DMS79 (cell line): ENCODE measurements at regions not wholly inside any gene's neighbourhood (a gene's known extent, or its start where the extent isn't known, plus 50 kb on each side); places are given as distances from the start of the nearest gene placed in this dataset.
"Not testable (repeated sequence)": the region's sequence is repeated elsewhere in the genome, so short reads cannot be mapped to it uniquely, and the experiment has no call there.

Source experiments
- DNase-seq: peaks from one replicate; lab custom pipeline; 2025; lab: John Stamatoyannopoulos, UW

GRCh38 chr5:34447424-34447823, 208.7 kb upstream of the RAI14 start:
- no peak for DNase-seq

GRCh38 chr5:34449639-34450038, 206.5 kb upstream of the RAI14 start:
- no peak for DNase-seq

- DNase-seq: no peak
These were observed 205.8 kb upstream of the RAI14 start for GRCh38 chr5:34450338-34450737.

- no peak for DNase-seq
These were observed 203.8 kb upstream of the RAI14 start for GRCh38 chr5:34452170-34452828.

- no peak for DNase-seq
These were observed 201.0 kb upstream of the RAI14 start for GRCh38 chr5:34455098-34455497.

GRCh38 chr5:34459908-34460307, 196.2 kb upstream of the RAI14 start:
- no peak for DNase-seq

- no peak for DNase-seq
These were observed 195.6 kb upstream of the RAI14 start for GRCh38 chr5:34460496-34460895.

- no peak for DNase-seq
These were observed 191.3 kb upstream of the RAI14 start for GRCh38 chr5:34464829-34465228.

- DNase-seq: not testable (repeated sequence)
These were observed 190.8 kb upstream of the RAI14 start for GRCh38 chr5:34465301-34465700.

GRCh38 chr5:34466519-34467388, 189.4 kb upstream of the RAI14 start:
- not testable (repeated sequence) for DNase-seq

GRCh38 chr5:34467436-34467835, 188.7 kb upstream of the RAI14 start:
- no peak for DNase-seq

GRCh38 chr5:34467984-34468383, 188.1 kb upstream of the RAI14 start:
- DNase-seq: not testable (repeated sequence)

- no peak for DNase-seq
These were observed 186.2 kb upstream of the RAI14 start for GRCh38 chr5:34469971-34470370.

GRCh38 chr5:34474573-34475021, 181.5 kb upstream of the RAI14 start:
- no peak for DNase-seq

- no peak for DNase-seq
These were observed 180.7 kb upstream of the RAI14 start for GRCh38 chr5:34475249-34475966.

- no peak for DNase-seq
These were observed 179.1 kb upstream of the RAI14 start for GRCh38 chr5:34476941-34477565.

- no peak for DNase-seq
These were observed 175.2 kb upstream of the RAI14 start for GRCh38 chr5:34480810-34481528.

GRCh38 chr5:34483442-34484033, 172.6 kb upstream of the RAI14 start:
- DNase-seq: no peak

- DNase-seq: no peak
These were observed 171.8 kb upstream of the RAI14 start for GRCh38 chr5:34484216-34484920.

- DNase-seq: no peak
These were observed 170.4 kb upstream of the RAI14 start for GRCh38 chr5:34485768-34486030.
